Loucy (cell line): ENCODE measurements at regions not wholly inside any gene's neighbourhood (a gene's known extent, or its start where the extent isn't known, plus 50 kb on each side); places are given as distances from the start of the nearest gene placed in this dataset.
"Not testable (repeated sequence)": the region's sequence is repeated elsewhere in the genome, so short reads cannot be mapped to it uniquely, and the experiment has no call there.

Experiments
- H2AFZ ChIP-seq: fragments of 200-600 bp; sonication (generic); 2 replicates; pipeline ENCODE4 v1.6.0; 2016; ENCODE audit warnings: antibody characterized with exemption, mild to moderate bottlenecking, low read length, moderate library complexity
- H3F3A ChIP-seq: fragments of 200-600 bp; 2 replicates; pipeline ENCODE4 v1.6.0; 2016; ENCODE audit warnings: antibody characterized with exemption, low read depth, mild to moderate bottlenecking
- H3K27me3 ChIP-seq: fragments of 200-600 bp; sonication (generic); 2 replicates; pipeline ENCODE4 v1.6.1; 2014; ENCODE audit warnings: low read length, mild to moderate bottlenecking; ENCODE audit not compliant: insufficient read depth, poor library complexity, severe bottlenecking
- H3K36me3 ChIP-seq: fragments of 200-600 bp; sonication (generic); 2 replicates; pipeline ENCODE4 v1.6.1; 2016; ENCODE audit warnings: low read length; ENCODE audit not compliant: insufficient read depth
- H3K4me1 ChIP-seq: fragments of 200-600 bp; sonication (generic); 2 replicates; pipeline ENCODE4 v1.5.1; 2014; ENCODE audit warnings: low read length, mild to moderate bottlenecking; ENCODE audit not compliant: insufficient read depth, poor library complexity, severe bottlenecking
- H3K4me2 ChIP-seq: fragments of 200-600 bp; sonication (generic); 2 replicates; pipeline ENCODE4 v1.6.0; 2014; ENCODE audit warnings: antibody characterized with exemption, low read length, low read depth, mild to moderate bottlenecking; ENCODE audit not compliant: poor library complexity, severe bottlenecking
- H3K4me3 ChIP-seq: fragments of 200-600 bp; sonication (generic); 2 replicates; pipeline ENCODE4 v1.5.1; 2014; ENCODE audit warnings: low read length, mild to moderate bottlenecking, mixed read lengths; ENCODE audit not compliant: poor library complexity, severe bottlenecking
- H3K79me2 ChIP-seq: fragments of 200-600 bp; sonication (generic); 2 replicates; pipeline ENCODE4 v1.6.1; 2014; ENCODE audit warnings: low read length; ENCODE audit not compliant: insufficient read depth
- H3K9ac ChIP-seq: fragments of 200-600 bp; sonication (generic); 2 replicates; pipeline ENCODE4 v1.6.0; 2014; ENCODE audit warnings: mild to moderate bottlenecking, low read depth, low read length, moderate library complexity; ENCODE audit not compliant: poor library complexity, severe bottlenecking
- H3K9me2 ChIP-seq: fragments of 200-600 bp; sonication (generic); replicated peaks from 2 replicates; pipeline ENCODE4 v1.6.1; 2016; ENCODE audit warnings: low read depth, low read length, mixed read lengths
- H3K9me3 ChIP-seq: fragments of 200-600 bp; sonication (generic); 2 replicates; pipeline ENCODE4 v1.6.1; 2014; ENCODE audit warnings: mild to moderate bottlenecking, antibody characterized with exemption, low read length, low read depth; ENCODE audit not compliant: insufficient read depth
- H4K20me1 ChIP-seq: fragments of 200-600 bp; sonication (generic); 2 replicates; pipeline ENCODE4 v1.6.0; 2014; ENCODE audit warnings: antibody characterized with exemption, low read length, mild to moderate bottlenecking; ENCODE audit not compliant: insufficient read depth, poor library complexity, severe bottlenecking
- CTCF ChIP-seq: fragments of 200-600 bp; sonication (generic); conservative IDR thresholded peaks from 2 replicates; pipeline ENCODE4 v1.5.1; 2014; ENCODE audit warnings: mild to moderate bottlenecking, antibody characterized with exemption, low read length
- EZH2phosphoT487 ChIP-seq: fragments of 200-600 bp; IDR thresholded peaks from 2 replicates; pipeline ENCODE4 v1.6.1; 2018; ENCODE audit warnings: antibody characterized with exemption, mild to moderate bottlenecking, moderate library complexity, borderline replicate concordance

GRCh38 chr4:29375716-29376115, 1344.5 kb upstream of the PCDH7 start:
- no peaks in the 10 kb centered on the region for H3K4me1 ChIP-seq
- H3K9me3 ChIP-seq, result no peaks in the 10 kb centered on the region
- no peaks in the 10 kb centered on the region for H4K20me1 ChIP-seq
- H3K27me3 ChIP-seq, result no peaks in the 10 kb centered on the region
- no peak for TF ChIP-seq EZH2phosphoT487
- TF ChIP-seq CTCF, result no peak
- H3K4me3 ChIP-seq, result no peak overlapping the region
- H2AFZ ChIP-seq, result no peak overlapping the region
- H3K9ac ChIP-seq, result no peak overlapping the region
- no peak overlapping the region for H3K4me2 ChIP-seq
- H3K36me3 ChIP-seq, result no peaks in the 10 kb centered on the region
- no peaks in the 10 kb centered on the region for H3F3A ChIP-seq
- no peaks in the 10 kb centered on the region for H3K79me2 ChIP-seq
- H3K9me2 ChIP-seq, result no peaks in the 10 kb centered on the region

- H3F3A ChIP-seq, H3K9me3 ChIP-seq, H3K4me1 ChIP-seq, H3K27me3 ChIP-seq, H3K4me3 ChIP-seq, H3K9ac ChIP-seq, H3K4me2 ChIP-seq, H3K79me2 ChIP-seq, H3K9me2 ChIP-seq, H2AFZ ChIP-seq, H4K20me1 ChIP-seq, H3K36me3 ChIP-seq: not testable (repeated sequence)
Observed at GRCh38 chr4:29378237-29378636, 1341.9 kb upstream of the PCDH7 start.

GRCh38 chr4:29390921-29391320, 1329.2 kb upstream of the PCDH7 start:
- no peak overlapping the region for H2AFZ ChIP-seq

More at GRCh38 chr4:29390921-29391320, 1329.2 kb upstream of the PCDH7 start:
- Histone ChIP-seq H3K9ac (no peak overlapping the region), H3F3A (no peaks in the 10 kb centered on the region), H3K79me2 (no peaks in the 10 kb centered on the region), H3K4me1 (no peaks in the 10 kb centered on the region), H4K20me1 (no peaks in the 10 kb centered on the region), H3K4me3 (no peak overlapping the region), H3K27me3 (no peaks in the 10 kb centered on the region), H3K9me2 (no peaks in the 10 kb centered on the region), H3K4me2 (no peak overlapping the region), H3K36me3 (no peaks in the 10 kb centered on the region), H3K9me3 (0 out of 2 replicates have a peak, but pooled peaks cover 2% of the 10 kb centered on the region)
- TF ChIP-seq CTCF (no peak), EZH2phosphoT487 (no peak)
